HUDEP-2 (cell line): ENCODE measurements at regions not wholly inside any gene's neighbourhood (a gene's known extent, or its start where the extent isn't known, plus 50 kb on each side); places are given as distances from the start of the nearest gene placed in this dataset.
A peak's percentile ranks its signal among the peaks of the same experiment; 100 is the strongest.
"Not testable (repeated sequence)": the region's sequence is repeated elsewhere in the genome, so short reads cannot be mapped to it uniquely, and the experiment has no call there.

Experiments
- DNase-seq, 76 experiments: peaks; one replicate each; lab custom pipeline; 2025; ENCODE audit not compliant: unreplicated experiment in 76 of 76; lab: John Stamatoyannopoulos, UW

GRCh38 chr5:163870441-163870840 is 365.0 kb downstream of the MAT2B start:
- DNase-seq: no peak

DNA sequence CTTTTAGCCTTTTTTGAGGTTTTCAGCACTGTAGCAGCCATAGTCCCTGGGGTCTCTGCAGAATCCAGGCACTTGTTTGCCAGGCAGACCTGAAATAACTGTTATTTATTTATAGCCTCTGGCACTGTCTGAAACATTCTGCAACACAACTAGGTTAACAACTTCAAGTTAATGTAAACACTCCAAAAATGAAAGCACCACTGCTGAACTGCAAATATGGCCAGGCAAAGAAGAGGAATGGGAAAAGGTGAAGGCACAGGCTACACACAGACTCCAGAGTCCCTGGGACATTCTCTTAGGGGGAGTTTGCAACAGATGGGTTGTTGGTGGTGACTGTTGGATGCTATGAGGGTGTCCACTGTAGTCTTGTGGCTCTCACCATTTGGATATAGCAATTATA is 369.0 kb downstream of the MAT2B start:
- no peak for DNase-seq

- DNase-seq: not testable (repeated sequence)
These were observed 369.5 kb downstream of the MAT2B start for GRCh38 chr5:163874912-163875311.

- DNase-seq: no peak
These were observed 372.4 kb downstream of the MAT2B start for GRCh38 chr5:163877865-163878264.

DNA sequence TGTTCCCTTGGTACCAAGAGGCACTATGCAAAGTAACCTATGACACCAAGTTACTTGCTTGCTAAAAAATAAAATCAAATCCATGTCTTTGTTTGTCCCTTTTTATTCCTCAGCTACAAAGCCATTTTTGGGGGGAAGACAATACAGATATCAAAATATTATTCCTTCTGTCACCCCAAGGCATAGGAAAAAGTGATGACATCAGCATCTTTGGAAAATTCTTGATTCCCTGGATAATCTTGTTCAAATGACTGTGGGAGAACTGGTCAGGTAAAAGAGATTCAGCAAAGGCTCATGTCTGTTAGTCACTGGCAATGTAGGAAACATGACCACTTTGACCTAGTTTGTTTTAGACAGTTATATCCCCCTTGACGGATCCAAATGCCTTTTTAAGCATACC is 373.1 kb downstream of the MAT2B start:
- no peak for DNase-seq

GRCh38 chr5:163880302-163880701 is 374.9 kb downstream of the MAT2B start:
- no peak for DNase-seq

- DNase-seq: no peak
These were observed 379.7 kb downstream of the MAT2B start for GRCh38 chr5:163885117-163885516.

DNA sequence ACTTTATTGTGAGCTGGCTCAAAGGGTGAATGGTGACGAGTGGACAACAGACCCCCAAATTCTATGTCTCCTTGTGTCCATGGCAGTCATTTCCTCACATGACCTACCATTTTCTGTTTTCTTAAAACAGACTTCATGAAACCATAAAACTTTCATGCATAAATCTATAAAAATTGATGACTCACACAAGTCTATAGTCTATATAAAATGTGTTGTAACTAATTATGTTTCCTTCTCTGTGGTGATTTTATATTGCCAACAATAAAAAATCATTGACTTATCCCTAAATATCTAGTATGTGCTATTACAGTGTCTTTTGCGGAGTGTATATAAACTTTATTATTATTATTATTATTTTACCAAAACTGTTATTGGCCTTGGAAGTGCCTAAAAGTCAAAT is 382.4 kb downstream of the MAT2B start:
- no peak for DNase-seq

- DNase-seq: no peak
These were observed 382.9 kb downstream of the MAT2B start for GRCh38 chr5:163888366-163888765.

DNA sequence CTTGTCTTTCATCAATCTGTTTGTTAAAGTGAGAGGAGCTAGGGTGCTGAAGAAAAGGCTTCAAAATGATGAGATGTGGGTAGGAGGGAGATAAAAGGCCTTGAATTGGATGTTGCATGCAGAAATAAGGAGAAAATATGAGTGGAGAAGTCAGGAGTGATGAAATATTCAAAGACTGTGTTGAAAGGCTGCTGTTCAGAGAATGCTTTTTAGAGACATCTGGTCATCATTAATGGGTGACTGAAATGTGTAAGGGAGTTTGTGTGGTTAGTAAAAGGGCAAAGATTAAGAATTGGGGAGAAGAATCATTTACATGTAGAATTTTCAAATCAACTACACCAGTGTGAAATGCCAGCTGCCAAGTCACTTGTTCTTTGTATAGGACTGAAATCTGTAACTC is 383.9 kb downstream of the MAT2B start:
- DNase-seq: no peak

GRCh38 chr5:163890261-163890660 is 384.8 kb downstream of the MAT2B start:
- no peak for DNase-seq

- DNase-seq: no peak
These were observed 387.9 kb downstream of the MAT2B start for GRCh38 chr5:163893281-163893680.

GRCh38 chr5:163894645-163895044 is 389.2 kb downstream of the MAT2B start:
- DNase-seq: no peak

- no peak for DNase-seq
These were observed 393.5 kb downstream of the MAT2B start for GRCh38 chr5:163898873-163899272.

DNA sequence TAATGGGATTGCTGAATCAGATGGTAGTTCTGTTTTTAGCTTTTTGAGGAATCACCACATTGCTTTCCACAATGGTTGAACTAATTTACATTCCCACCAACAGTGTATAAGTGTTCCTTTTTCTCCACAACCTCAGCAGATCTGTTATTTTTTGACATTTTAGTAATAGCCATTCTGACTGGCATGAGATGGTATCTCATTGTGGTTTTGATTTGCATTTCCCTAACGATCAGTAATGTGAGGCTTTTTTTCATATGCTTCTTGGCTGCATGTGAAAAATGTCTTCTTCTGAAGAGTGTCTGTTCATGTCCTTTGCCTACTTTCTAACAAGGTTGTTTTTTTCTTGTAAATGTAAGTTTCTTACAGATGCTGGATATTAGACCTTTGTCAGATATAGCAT is 402.4 kb downstream of the MAT2B start:
- DNase-seq: not testable (repeated sequence)

GRCh38 chr5:163908253-163908652 is 402.8 kb downstream of the MAT2B start:
- DNase-seq: no peak

DNA sequence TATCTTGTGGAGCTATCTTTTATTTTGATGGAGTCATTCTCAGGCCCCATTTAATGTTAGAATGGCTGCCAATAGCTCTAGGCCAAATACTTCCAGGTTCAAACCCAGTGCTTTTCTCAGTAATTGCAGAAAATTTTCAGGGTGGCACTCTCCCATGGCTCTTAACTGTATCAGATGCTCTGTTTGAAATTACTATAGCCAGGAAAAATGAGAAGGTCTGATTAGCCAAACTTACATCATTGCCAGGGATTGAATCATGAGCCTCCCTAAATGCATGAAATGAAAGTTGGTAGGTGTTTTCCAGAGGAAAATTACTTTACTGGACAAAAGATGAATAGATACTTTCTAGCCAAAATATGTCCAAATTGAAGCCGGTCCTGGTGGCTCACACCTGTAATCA is 404.8 kb downstream of the MAT2B start:
- no peak for DNase-seq

DNA sequence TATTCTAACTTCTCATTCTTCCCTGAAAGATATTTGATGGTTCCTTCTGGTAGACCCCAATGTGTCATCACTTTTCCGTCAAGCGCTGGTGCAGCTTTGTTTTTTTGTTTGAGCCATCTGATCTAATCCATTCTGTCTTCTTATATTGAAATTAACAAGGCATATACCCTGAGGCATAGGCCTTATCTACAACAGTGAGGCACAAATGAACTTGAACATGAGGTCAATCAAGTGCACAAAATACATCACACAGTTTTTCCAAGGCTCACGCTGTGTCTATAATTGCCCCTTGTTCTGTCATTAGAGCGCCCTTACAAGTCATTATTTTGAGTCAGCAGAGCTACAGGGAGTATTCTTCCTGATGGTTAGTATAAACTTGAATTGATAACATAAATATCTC is 406.6 kb downstream of the MAT2B start:
- no peak for DNase-seq

GRCh38 chr5:163913548-163913947 is 408.1 kb downstream of the MAT2B start:
- peak in 1 of 76 experiments; percentile 1 for DNase-seq

DNA sequence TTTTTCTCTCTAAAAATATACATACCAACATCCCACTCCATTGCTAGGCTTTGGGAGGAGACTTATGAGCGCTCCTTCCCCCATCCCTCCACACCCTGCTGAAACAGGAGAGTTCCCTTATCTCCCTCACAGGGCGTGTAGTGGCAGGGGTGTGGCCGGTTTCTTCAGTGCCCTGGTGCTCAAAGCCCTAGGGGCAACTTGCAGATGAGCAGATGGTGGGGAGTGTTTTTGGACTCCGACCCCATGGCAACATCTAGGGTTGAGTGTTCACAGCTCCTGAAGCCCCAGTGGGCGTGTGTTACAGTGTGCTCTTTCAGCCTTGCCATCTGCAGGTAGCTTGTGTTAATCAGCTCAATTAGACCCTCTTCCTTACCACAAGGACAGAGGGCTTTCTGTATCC is 409.5 kb downstream of the MAT2B start:
- DNase-seq: peak in 74 of 76 experiments; percentile 5 to 89 (median 62)

GRCh38 chr5:163915481-163915961 is 410.1 kb downstream of the MAT2B start:
- DNase-seq: peak in 5 of 76 experiments; percentile 2 to 10 (median 5)

DNA sequence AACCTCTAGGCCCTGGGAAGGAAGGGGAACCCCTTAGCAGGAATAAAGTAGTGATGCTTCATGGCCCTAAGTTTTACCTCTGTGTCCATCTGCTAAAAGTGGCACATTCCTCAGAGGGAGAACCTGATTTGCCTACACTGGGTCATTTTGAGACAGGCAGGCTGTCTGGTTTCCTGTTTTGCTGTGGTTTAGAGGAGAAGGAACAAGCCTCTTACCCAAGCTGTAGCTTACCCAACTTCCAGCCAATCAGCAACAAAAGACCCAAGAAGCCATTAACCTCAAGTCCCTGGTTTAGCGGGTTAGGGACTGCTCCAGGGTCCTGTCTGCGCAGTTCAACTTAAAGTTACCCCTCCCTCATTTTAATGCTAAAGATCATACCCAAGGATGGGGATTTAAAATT is 411.0 kb downstream of the MAT2B start:
- DNase-seq: no peak

DNA sequence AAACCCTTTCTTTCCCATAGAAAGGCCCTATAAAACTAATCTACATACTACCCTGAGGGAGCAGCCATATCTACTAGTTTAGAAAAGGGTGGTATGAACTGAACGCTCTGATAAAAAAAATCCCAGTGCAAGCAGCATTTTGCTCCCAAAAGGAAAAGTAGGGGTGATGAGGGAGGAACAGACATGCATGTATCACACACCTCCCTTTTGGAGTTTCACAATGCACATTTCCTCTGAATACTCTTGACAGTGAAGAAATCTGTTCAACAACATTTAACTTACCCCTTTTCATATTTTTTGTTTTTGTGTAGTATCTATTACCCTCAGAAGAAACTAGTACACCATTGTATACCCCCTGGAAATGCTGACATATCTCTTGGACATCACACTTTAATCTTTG is 411.4 kb downstream of the MAT2B start:
- DNase-seq: no peak
